IMR-90 (cell line): ENCODE measurements at regions not wholly inside any gene's neighbourhood (a gene's known extent, or its start where the extent isn't known, plus 50 kb on each side); places are given as distances from the start of the nearest gene placed in this dataset.

Experiments used
- ATAC-seq: fragments of 200-7000 bp; cut with Tn5 transposase; 2 replicates; pipeline ENCODE4 v1.9.1; 2020; ENCODE audit warnings: low read depth, mild to moderate bottlenecking, moderate library complexity
- BruUV-seq: library from RNA; stranded (reverse); fragments of 400-500 nt; replicated peaks from 2 replicates; lab custom pipeline; 2021; lab: Mats Ljungman, UMichigan
- CTCF ChIA-PET: fragments of 300-600 bp; formaldehyde crosslinking; extraction: SDS; loops from one replicate; lab custom pipeline; 2021; ENCODE audit warnings: antibody characterized with exemption; lab: Yijun Ruan, JAX
- POLR2A ChIA-PET: fragments of 300-600 bp; sonication (Branson Sonifier 250); formaldehyde crosslinking; loops from one replicate; lab custom pipeline; 2022; ENCODE audit warnings: antibody characterized with exemption; ENCODE audit not compliant: unreplicated experiment; lab: Charles Lee
- DNase-seq: peaks from one replicate; pipeline ENCODE4 v3.0.0; 2013
- H2AFZ ChIP-seq: replicated peaks from 2 replicates; pipeline ENCODE3; 2013; ENCODE audit warnings: low read length, mild to moderate bottlenecking; ENCODE audit not compliant: poor library complexity
- H2AK5ac ChIP-seq: 2 replicates; pipeline ENCODE4 v1.6.1; 2013; ENCODE audit warnings: low read depth, low read length, inconsistent platforms
- H2AK9ac ChIP-seq: replicated peaks from 2 replicates; pipeline ENCODE3; 2013; ENCODE audit warnings: mild to moderate bottlenecking, low read depth, low read length, moderate library complexity; ENCODE audit not compliant: poor library complexity
- H2BK120ac ChIP-seq: 2 replicates; pipeline ENCODE4 v1.6.1; 2013; ENCODE audit warnings: low read depth, low read length, inconsistent platforms
- H2BK15ac ChIP-seq: 3 replicates; pipeline ENCODE4 v1.6.1; 2013; ENCODE audit warnings: low read depth, low read length, inconsistent platforms
- H2BK20ac ChIP-seq: 2 replicates; pipeline ENCODE4 v1.6.1; 2013; ENCODE audit warnings: low read depth, mild to moderate bottlenecking, inconsistent platforms, low read length, moderate library complexity
- H2BK5ac ChIP-seq: 2 replicates; pipeline ENCODE4 v1.6.1; 2013; ENCODE audit warnings: mild to moderate bottlenecking, low read depth, low read length, inconsistent platforms; ENCODE audit not compliant: poor library complexity, severe bottlenecking
- H3K14ac ChIP-seq: replicated peaks from 2 replicates; pipeline ENCODE4 v1.6.1; 2013; ENCODE audit warnings: low read depth, low read length, inconsistent platforms
- H3K18ac ChIP-seq: 2 replicates; pipeline ENCODE4 v1.6.1; 2013; ENCODE audit warnings: low read depth, low read length, control low read depth
- H3K23ac ChIP-seq: 2 replicates; pipeline ENCODE4 v1.6.1; 2013; ENCODE audit warnings: low read depth, low read length, inconsistent platforms
- H3K27ac ChIP-seq: 2 replicates; pipeline ENCODE4 v1.5.1; 2013; ENCODE audit warnings: mild to moderate bottlenecking, control low read depth, low read length; ENCODE audit not compliant: insufficient read depth
- H3K27me3 ChIP-seq: 2 replicates; pipeline ENCODE4 v1.6.1; 2013; ENCODE audit warnings: low read length; ENCODE audit not compliant: control insufficient read depth, insufficient read depth
- H3K36me3 ChIP-seq: 2 replicates; pipeline ENCODE4 v1.6.1; 2013; ENCODE audit warnings: low read length, mixed read lengths; ENCODE audit not compliant: control insufficient read depth, insufficient read depth
- H3K4ac ChIP-seq: 2 replicates; pipeline ENCODE4 v1.6.1; 2013; ENCODE audit warnings: low read depth, low read length, inconsistent platforms
- H3K4me1 ChIP-seq: 2 replicates; pipeline ENCODE4 v1.6.1; 2013; ENCODE audit warnings: low read length, mixed read lengths; ENCODE audit not compliant: control insufficient read depth, insufficient read depth
- H3K4me2 ChIP-seq: 2 replicates; pipeline ENCODE4 v1.6.1; 2013; ENCODE audit warnings: low read depth, mild to moderate bottlenecking, control low read depth, low read length, moderate library complexity
- H3K4me3 ChIP-seq: 2 replicates; pipeline ENCODE4 v1.5.1; 2013; ENCODE audit warnings: low read depth, mild to moderate bottlenecking, control low read depth, low read length, moderate library complexity; ENCODE audit not compliant: insufficient read depth
- H3K56ac ChIP-seq: 2 replicates; pipeline ENCODE4 v1.6.1; 2013; ENCODE audit warnings: low read length, inconsistent platforms; ENCODE audit not compliant: insufficient read depth; ENCODE audit errors: extremely low read depth
- H3K79me1 ChIP-seq, 2 experiments: 2 replicates each; pipeline ENCODE4 v1.6.1; 2013; ENCODE audit warnings: low read length in 2 of 2, inconsistent platforms in 1 of 2, low read depth in 1 of 2
- H3K9ac ChIP-seq: 2 replicates; pipeline ENCODE4 v1.6.1; 2013; ENCODE audit warnings: low read depth, low read length, control low read depth
- H3K9me1 ChIP-seq: 2 replicates; pipeline ENCODE4 v1.6.1; 2013; ENCODE audit warnings: low read length, inconsistent platforms; ENCODE audit not compliant: insufficient read depth
- H3K9me3 ChIP-seq: 2 replicates; pipeline ENCODE4 v1.6.1; 2013; ENCODE audit warnings: low read length; ENCODE audit not compliant: control insufficient read depth, insufficient read depth
- H4K20me1 ChIP-seq: 2 replicates; pipeline ENCODE4 v1.6.1; 2013; ENCODE audit warnings: low read length, inconsistent platforms; ENCODE audit not compliant: insufficient read depth
- H4K5ac ChIP-seq: 2 replicates; pipeline ENCODE4 v1.6.1; 2013; ENCODE audit warnings: mild to moderate bottlenecking, low read depth, low read length, control low read depth
- H4K8ac ChIP-seq, 2 experiments: 2 replicates each; pipeline ENCODE4 v1.6.1; 2013; ENCODE audit warnings: low read depth in 2 of 2, low read length in 2 of 2, control low read depth in 1 of 2, inconsistent platforms in 1 of 2
- H4K91ac ChIP-seq: 2 replicates; pipeline ENCODE4 v1.6.1; 2013; ENCODE audit warnings: low read depth, low read length, inconsistent platforms; ENCODE audit not compliant: insufficient read depth
- BHLHE40 ChIP-seq: fragments of 150-350 bp; IDR thresholded peaks from 2 replicates; pipeline ENCODE4 v1.6.1; 2016; ENCODE audit warnings: mild to moderate bottlenecking, low read depth, low read length
- CEBPB ChIP-seq: IDR thresholded peaks from 2 replicates; pipeline ENCODE4 v1.6.1; 2012; ENCODE audit warnings: low read depth, low read length, improper control_type of control experiment
- FOS ChIP-seq: fragments of 150-350 bp; IDR thresholded peaks from 2 replicates; pipeline ENCODE4 v1.6.1; 2016; ENCODE audit warnings: low read depth, low read length
- MAFK ChIP-seq: IDR thresholded peaks from 2 replicates; pipeline ENCODE4 v1.6.1; 2012; ENCODE audit warnings: low read depth, low read length, improper control_type of control experiment
- MAZ ChIP-seq: IDR thresholded peaks from 2 replicates; pipeline ENCODE4 v1.6.1; 2012; ENCODE audit warnings: low read depth, mild to moderate bottlenecking, low read length, improper control_type of control experiment, moderate library complexity, borderline replicate concordance
- MXI1 ChIP-seq: IDR thresholded peaks from 2 replicates; pipeline ENCODE4 v1.6.1; 2012; ENCODE audit warnings: low read depth, mild to moderate bottlenecking, low read length, moderate library complexity, borderline replicate concordance
- NFE2L2 ChIP-seq: fragments of 150-350 bp; IDR thresholded peaks from 2 replicates; pipeline ENCODE4 v1.6.1; 2016; ENCODE audit warnings: low read depth, mild to moderate bottlenecking, low read length
- POLR2A ChIP-seq: IDR thresholded peaks from 2 replicates; pipeline ENCODE4 v1.6.1; 2012; ENCODE audit warnings: mild to moderate bottlenecking, low read depth, low read length
- RAD21 ChIP-seq: IDR thresholded peaks from 2 replicates; pipeline ENCODE4 v1.6.1; 2012; ENCODE audit warnings: low read length, improper control_type of control experiment
- WGBS, 2 experiments: methylation state at CpG; one replicate each; pipeline versions ENCODE4 v1.1.5 to v1.1.7; 2013; ENCODE audit warnings: missing lambda C conversion rate in 2 of 2; ENCODE audit not compliant: insufficient read length in 1 of 2; ENCODE audit errors: extremely low coverage in 2 of 2; 5-methylcytosine and 5-hydroxymethylcytosine counted together
- dilution Hi-C: fragments of 300-500 bp; cut with HindIII; formaldehyde crosslinking; loops from one replicate; pipeline ENCODE4 v1.14.3; 2018; ENCODE audit warnings: low sequenced_read_pairs; ENCODE audit not compliant: unreplicated experiment
- in situ Hi-C: fragments of 300-500 bp; cut with MboI; formaldehyde crosslinking; loops from 3 replicates; pipeline ENCODE4 v1.14.3; 2019; ENCODE audit warnings: low sequenced_read_pairs, inconsistent platforms, mixed read lengths
- intact Hi-C: fragments of 100-400 bp; cut with micrococcal nuclease; formaldehyde crosslinking; loops from 2 replicates; pipeline ENCODE4 v1.10.0; 2022
- TF ChIP-seq, protein P1 (sequence below): conservative IDR thresholded peaks from 2 replicates; pipeline ENCODE4 v1.5.1; 2012; ENCODE audit warnings: mild to moderate bottlenecking, low read depth, low read length, improper control_type of control experiment

DNA sequence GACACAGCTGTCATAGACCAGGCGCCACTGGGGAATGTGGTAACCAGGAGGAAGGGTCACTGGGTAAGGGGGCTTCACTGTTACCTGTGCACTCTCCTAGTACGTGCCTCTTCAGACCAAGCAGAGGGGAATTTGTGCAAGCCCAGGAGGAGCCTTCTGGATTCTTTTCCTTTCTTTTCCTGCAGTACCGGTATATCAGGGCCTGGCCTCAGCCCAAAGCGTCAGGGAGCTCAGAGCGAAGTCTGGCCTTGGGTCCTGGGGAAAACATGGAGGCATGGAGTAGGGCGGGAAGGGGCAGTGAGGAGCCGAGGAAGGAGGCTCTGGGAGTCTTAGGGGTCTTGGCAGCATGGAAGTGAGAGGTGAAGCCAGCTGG is 133.6 kb upstream of the GDF10 start:
- H3K27ac ChIP-seq: peak overlapping the region; percentile 97
- H3K9me3 ChIP-seq: no peaks in the 10 kb centered on the region
- H3K4ac ChIP-seq: peak overlapping the region; percentile 91
- H2AK9ac ChIP-seq: peak overlapping the region; percentile 30
- peak overlapping the region; percentile 64; the same call in 2 of the 3 replicates for H2BK15ac ChIP-seq
- peak overlapping the region; percentile 95 for H2BK120ac ChIP-seq
- TF ChIP-seq CEBPB (no peak), NFE2L2 (no peak), RAD21 (no peak), FOS (no peak), MXI1 (no peak), BHLHE40 (no peak), POLR2A (no peak), MAFK (no peak), MAZ (no peak)
- TF ChIP-seq, protein P1, sequence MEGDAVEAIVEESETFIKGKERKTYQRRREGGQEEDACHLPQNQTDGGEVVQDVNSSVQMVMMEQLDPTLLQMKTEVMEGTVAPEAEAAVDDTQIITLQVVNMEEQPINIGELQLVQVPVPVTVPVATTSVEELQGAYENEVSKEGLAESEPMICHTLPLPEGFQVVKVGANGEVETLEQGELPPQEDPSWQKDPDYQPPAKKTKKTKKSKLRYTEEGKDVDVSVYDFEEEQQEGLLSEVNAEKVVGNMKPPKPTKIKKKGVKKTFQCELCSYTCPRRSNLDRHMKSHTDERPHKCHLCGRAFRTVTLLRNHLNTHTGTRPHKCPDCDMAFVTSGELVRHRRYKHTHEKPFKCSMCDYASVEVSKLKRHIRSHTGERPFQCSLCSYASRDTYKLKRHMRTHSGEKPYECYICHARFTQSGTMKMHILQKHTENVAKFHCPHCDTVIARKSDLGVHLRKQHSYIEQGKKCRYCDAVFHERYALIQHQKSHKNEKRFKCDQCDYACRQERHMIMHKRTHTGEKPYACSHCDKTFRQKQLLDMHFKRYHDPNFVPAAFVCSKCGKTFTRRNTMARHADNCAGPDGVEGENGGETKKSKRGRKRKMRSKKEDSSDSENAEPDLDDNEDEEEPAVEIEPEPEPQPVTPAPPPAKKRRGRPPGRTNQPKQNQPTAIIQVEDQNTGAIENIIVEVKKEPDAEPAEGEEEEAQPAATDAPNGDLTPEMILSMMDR: no peak
- peaks cover 30% of the 10 kb centered on the region for H3K4me1 ChIP-seq
- peak overlapping the region; percentile 45 to 96 for H4K8ac ChIP-seq
- peaks cover 0 to 10% of the 10 kb centered on the region in 2 experiments; a peak in 2 of 4 replicates for H3K79me1 ChIP-seq
- H2BK20ac ChIP-seq: peak overlapping the region; percentile 83
- ChIA-PET CTCF (interaction anchor here (1.1 to 1.3 kb wide), 3 partner anchors 14 to 119 kb away, joined by 3 to 6 read pairs (median 3); no protein-coding TSS in a partner anchor), POLR2A (no interaction called here)
- dilution Hi-C loops (no loop called here), intact Hi-C loops (loop anchor here (2.0 kb wide), 1 partner anchor 30 kb away; no protein-coding TSS in a partner anchor), in situ Hi-C loops (no loop called here)
- ATAC-seq (no peak), DNase-seq (no peak)
- no peaks in the 10 kb centered on the region for H3K36me3 ChIP-seq
- peaks cover 18% of the 10 kb centered on the region for H3K9me1 ChIP-seq
- peak overlapping the region; percentile 80 for H2AK5ac ChIP-seq
- peak overlapping the region; percentile 30; the same call in 1 of the 2 replicates for H3K4me2 ChIP-seq
- no peak overlapping the region for H3K4me3 ChIP-seq
- no peaks in the 10 kb centered on the region for H4K20me1 ChIP-seq
- H3K27me3 ChIP-seq: no peaks in the 10 kb centered on the region
- peak overlapping the region; percentile 97 for H3K14ac ChIP-seq
- 100% methylated on average over 1 of the region's 7 CpGs; no CpG with 5 or more reads in 1 of the 2 experiments for WGBS, 2 experiments
- BruUV-seq: no TSS peak
- H4K5ac ChIP-seq: peak overlapping the region; percentile 76
- peak overlapping the region; percentile 58; the same call in 1 of the 2 replicates for H3K56ac ChIP-seq
- peak overlapping the region; percentile 29; the same call in 1 of the 2 replicates for H3K23ac ChIP-seq
- H4K91ac ChIP-seq: peak overlapping the region; percentile 91
- H3K18ac ChIP-seq: peak overlapping the region; percentile 86
- peak overlapping the region; percentile 63 for H3K9ac ChIP-seq
- H2AFZ ChIP-seq: peak overlapping the region; percentile 89
- H2BK5ac ChIP-seq: peak overlapping the region; percentile 92
